Upper lobe of left lung (tissue), 6 donors: ENCODE measurements at regions not wholly inside any gene's neighbourhood (a gene's known extent, or its start where the extent isn't known, plus 50 kb on each side); places are given as distances from the start of the nearest gene placed in this dataset.

Experiments used
- ATAC-seq, 2 donors: fragments of 200-7000 bp; cut with Tn5 transposase; one replicate each; pipeline ENCODE4 v1.9.1; 2022; ENCODE audit warnings: mild to moderate bottlenecking in 2 of 2, moderate library complexity in 2 of 2; ENCODE audit not compliant: low FRiP score in 2 of 2
- DNase-seq, 2 donors: peaks; one replicate each; pipeline ENCODE4 v3.0.0-alpha.2; 2019 to 2020
- H3K27ac ChIP-seq, 4 donors: fragments of 200-600 bp; sonication (generic); one replicate each; pipeline ENCODE4 v1.5.1; 2016 to 2019
- H3K27me3 ChIP-seq, 4 donors: fragments of 200-600 bp; sonication (generic); one replicate each; pipeline ENCODE4 v1.5.1; 2017 to 2019
- H3K36me3 ChIP-seq, 4 donors: fragments of 200-600 bp; sonication (generic); one replicate each; pipeline ENCODE4 v1.5.1; 2016 to 2019
- H3K4me1 ChIP-seq, 4 donors: fragments of 200-600 bp; sonication (generic); one replicate each; pipeline ENCODE4 v1.5.1; 2018 to 2019
- H3K4me3 ChIP-seq, 4 donors: fragments of 200-600 bp; sonication (generic); one replicate each; pipeline ENCODE4 v1.5.1; 2017 to 2019; ENCODE audit warnings: mild to moderate bottlenecking in 2 of 4, moderate library complexity in 1 of 4
- H3K9me3 ChIP-seq, 4 donors: fragments of 200-600 bp; sonication (generic); one replicate each; pipeline ENCODE4 v1.5.1; 2018 to 2019
- EP300 ChIP-seq, 4 donors: sonication (generic); formaldehyde crosslinking; IDR thresholded peaks; one replicate each; pipeline ENCODE4 v1.5.1; 2017; ENCODE audit warnings: antibody characterized with exemption in 4 of 4, control low read depth in 2 of 4
- POLR2A ChIP-seq, 4 donors: fragments of 450-650 bp; IDR thresholded peaks; one replicate each; pipeline ENCODE4 v1.5.1; 2016 to 2017; ENCODE audit warnings: antibody characterized with exemption in 4 of 4, mild to moderate bottlenecking in 2 of 4
- POLR2AphosphoS5 ChIP-seq, 2 donors: sonication (generic); formaldehyde crosslinking; IDR thresholded peaks; one replicate each; pipeline ENCODE4 v1.5.1; 2017; ENCODE audit warnings: antibody characterized with exemption in 2 of 2
- WGBS, 2 donors: methylation state at CpG; one replicate each; pipeline ENCODE4 v1.1.5; 2017 to 2018; 5-methylcytosine and 5-hydroxymethylcytosine counted together
- TF ChIP-seq, protein P1 (sequence below), 6 experiments: fragments of 450-650 bp in 4 of 6; fragments of 200-600 bp in 2 of 6; sonication (generic) in 2 of 6; IDR thresholded peaks; one replicate each; pipeline ENCODE4 v1.5.1; 2016 to 2019; ENCODE audit warnings: antibody characterized with exemption in 6 of 6
- donor health status: DM: no; HTN: no; CAD: no; lungs with moderate emphysema.
- donor health status: DM: no; HTN: yes; CAD: no; lungs with severe emphysema.

GRCh38 chr3:95348879-95349278 is 1286.0 kb downstream of the NSUN3 start:
- TF ChIP-seq, protein P1, sequence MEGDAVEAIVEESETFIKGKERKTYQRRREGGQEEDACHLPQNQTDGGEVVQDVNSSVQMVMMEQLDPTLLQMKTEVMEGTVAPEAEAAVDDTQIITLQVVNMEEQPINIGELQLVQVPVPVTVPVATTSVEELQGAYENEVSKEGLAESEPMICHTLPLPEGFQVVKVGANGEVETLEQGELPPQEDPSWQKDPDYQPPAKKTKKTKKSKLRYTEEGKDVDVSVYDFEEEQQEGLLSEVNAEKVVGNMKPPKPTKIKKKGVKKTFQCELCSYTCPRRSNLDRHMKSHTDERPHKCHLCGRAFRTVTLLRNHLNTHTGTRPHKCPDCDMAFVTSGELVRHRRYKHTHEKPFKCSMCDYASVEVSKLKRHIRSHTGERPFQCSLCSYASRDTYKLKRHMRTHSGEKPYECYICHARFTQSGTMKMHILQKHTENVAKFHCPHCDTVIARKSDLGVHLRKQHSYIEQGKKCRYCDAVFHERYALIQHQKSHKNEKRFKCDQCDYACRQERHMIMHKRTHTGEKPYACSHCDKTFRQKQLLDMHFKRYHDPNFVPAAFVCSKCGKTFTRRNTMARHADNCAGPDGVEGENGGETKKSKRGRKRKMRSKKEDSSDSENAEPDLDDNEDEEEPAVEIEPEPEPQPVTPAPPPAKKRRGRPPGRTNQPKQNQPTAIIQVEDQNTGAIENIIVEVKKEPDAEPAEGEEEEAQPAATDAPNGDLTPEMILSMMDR (IDR thresholded peaks at IDR 0.05): no peak
- no peak for TF ChIP-seq POLR2AphosphoS5 (IDR thresholded peaks at IDR 0.05)
- no peak for TF ChIP-seq POLR2A (IDR thresholded peaks at IDR 0.05)
- TF ChIP-seq EP300 (IDR thresholded peaks at IDR 0.05): no peak
- WGBS, 2 donors: 91% methylated on average over 3 of the region's 3 CpGs
- Histone ChIP-seq H3K4me1 (no peaks in the 10 kb centered on the region), H3K27me3 (no peaks in the 10 kb centered on the region), H3K4me3 (no peak overlapping the region), H3K36me3 (no peaks in the 10 kb centered on the region), H3K27ac (no peak overlapping the region), H3K9me3 (no peaks in the 10 kb centered on the region)
- ATAC-seq (no peak), DNase-seq (no peak)

GRCh38 chr3:95350049-95350448 is 1287.2 kb downstream of the NSUN3 start:
- TF ChIP-seq EP300 (IDR thresholded peaks at IDR 0.05): no peak
- TF ChIP-seq POLR2AphosphoS5 (IDR thresholded peaks at IDR 0.05): no peak
- TF ChIP-seq, protein P1 (IDR thresholded peaks at IDR 0.05): no peak
- TF ChIP-seq POLR2A (IDR thresholded peaks at IDR 0.05): no peak
- Histone ChIP-seq H3K27me3 (no peaks in the 10 kb centered on the region), H3K36me3 (no peaks in the 10 kb centered on the region), H3K4me1 (no peaks in the 10 kb centered on the region), H3K27ac (no peak overlapping the region), H3K9me3 (no peaks in the 10 kb centered on the region), H3K4me3 (no peak overlapping the region)
- WGBS, 2 donors: 52 to 83% methylated on average over 3 to 4 of the region's 4 CpGs
- DNase-seq: no peak
- ATAC-seq: peak; percentile 28 to 37

DNA sequence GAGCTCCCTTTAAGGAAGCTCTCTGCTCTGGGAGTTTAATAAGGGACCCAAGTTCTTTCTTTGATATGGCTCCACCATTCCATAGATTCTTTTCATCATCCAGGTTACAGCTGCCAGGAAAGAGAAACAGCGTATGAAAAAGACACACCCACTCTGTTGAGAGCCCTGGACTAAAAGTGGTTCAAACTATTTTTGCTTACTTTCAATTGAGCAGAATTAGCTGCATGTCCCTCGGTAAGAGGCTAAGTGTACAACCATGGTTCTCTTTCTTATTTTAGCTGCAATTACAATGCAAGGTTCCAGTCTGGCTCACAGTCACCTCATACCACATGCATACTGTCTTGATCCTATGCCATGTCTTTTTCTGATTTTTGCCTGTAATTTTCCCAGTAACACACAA is 1288.3 kb downstream of the NSUN3 start:
- TF ChIP-seq POLR2A (IDR thresholded peaks at IDR 0.05) (no peak), POLR2AphosphoS5 (IDR thresholded peaks at IDR 0.05) (no peak), EP300 (IDR thresholded peaks at IDR 0.05) (no peak)
- TF ChIP-seq, protein P1 (IDR thresholded peaks at IDR 0.05): no peak
- Histone ChIP-seq H3K27ac (no peak overlapping the region), H3K36me3 (no peaks in the 10 kb centered on the region), H3K27me3 (no peaks in the 10 kb centered on the region), H3K4me3 (no peak overlapping the region), H3K9me3 (no peaks in the 10 kb centered on the region), H3K4me1 (no peaks in the 10 kb centered on the region)
- WGBS, 2 donors: 42 to 49% methylated on average over 2 of the region's 2 CpGs
- DNase-seq: no peak
- no peak for ATAC-seq

- DNase-seq (no peak), ATAC-seq (no peak)
- TF ChIP-seq POLR2AphosphoS5 (IDR thresholded peaks at IDR 0.05) (no peak), POLR2A (IDR thresholded peaks at IDR 0.05) (no peak)
- Histone ChIP-seq H3K27ac (no peak overlapping the region), H3K4me1 (no peaks in the 10 kb centered on the region), H3K9me3 (no peaks in the 10 kb centered on the region), H3K4me3 (no peak overlapping the region), H3K36me3 (no peaks in the 10 kb centered on the region), H3K27me3 (no peaks in the 10 kb centered on the region)
- 39 to 45% methylated on average over 1 of the region's 1 CpG for WGBS, 2 donors
Observed at GRCh38 chr3:95352471-95352870, 1289.6 kb downstream of the NSUN3 start.

DNA sequence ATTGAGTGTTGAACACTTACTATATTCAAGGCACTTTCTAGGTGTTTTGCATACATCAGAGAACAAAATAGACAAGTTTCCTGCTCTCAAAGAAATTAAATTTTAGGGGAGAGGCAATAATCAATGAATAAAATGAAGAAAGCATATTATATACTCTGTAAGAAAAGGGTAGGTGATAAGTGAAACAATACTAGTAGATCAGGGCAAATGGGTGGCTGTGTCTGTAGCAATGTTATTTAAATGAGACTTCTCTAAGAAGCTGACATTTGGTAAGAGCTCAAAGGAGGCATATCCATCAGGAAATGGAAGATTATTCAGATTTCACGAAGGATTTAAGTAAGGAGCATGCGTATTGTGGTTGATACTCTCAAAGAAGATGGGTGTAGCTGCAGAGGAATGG is 1291.6 kb downstream of the NSUN3 start:
- Histone ChIP-seq H3K9me3 (no peaks in the 10 kb centered on the region), H3K36me3 (no peaks in the 10 kb centered on the region), H3K4me3 (no peak overlapping the region), H3K27me3 (no peaks in the 10 kb centered on the region), H3K27ac (no peak overlapping the region), H3K4me1 (no peaks in the 10 kb centered on the region)
- no peak for TF ChIP-seq EP300 (IDR thresholded peaks at IDR 0.05)
- no peak for TF ChIP-seq POLR2AphosphoS5 (IDR thresholded peaks at IDR 0.05)
- TF ChIP-seq, protein P1 (IDR thresholded peaks at IDR 0.05): no peak
- TF ChIP-seq POLR2A (IDR thresholded peaks at IDR 0.05): no peak
- ATAC-seq (no peak), DNase-seq (no peak)
- 73 to 76% methylated on average over 2 of the region's 2 CpGs for WGBS, 2 donors
